Endothelial cell (in vitro differentiated cells): ENCODE measurements at regions not wholly inside any gene's neighbourhood (a gene's known extent, or its start where the extent isn't known, plus 50 kb on each side); places are given as distances from the start of the nearest gene placed in this dataset.

Experiments
- DNase-seq: peaks from one replicate; pipeline ENCODE4 v3.0.0; 2021; ENCODE audit warnings: low spot score
- H3K27ac Mint-ChIP-seq: one replicate; pipeline ENCODE4 v1.8.0; 2021; ENCODE audit warnings: mixed read lengths, inconsistent platforms; ENCODE audit not compliant: unreplicated experiment
- H3K27me3 Mint-ChIP-seq: one replicate; pipeline ENCODE4 v1.8.0; 2021; ENCODE audit warnings: mild to moderate bottlenecking, moderate library complexity, mixed read lengths, inconsistent platforms; ENCODE audit not compliant: unreplicated experiment
- H3K36me3 Mint-ChIP-seq: one replicate; pipeline ENCODE4 v1.8.0; 2021; ENCODE audit warnings: mild to moderate bottlenecking, low read depth, mixed read lengths, inconsistent platforms; ENCODE audit not compliant: unreplicated experiment
- H3K4me1 Mint-ChIP-seq: one replicate; pipeline ENCODE4 v1.8.0; 2021; ENCODE audit warnings: mild to moderate bottlenecking, mixed read lengths, inconsistent platforms; ENCODE audit not compliant: unreplicated experiment
- H3K4me3 Mint-ChIP-seq: one replicate; pipeline ENCODE4 v1.8.0; 2021; ENCODE audit warnings: mild to moderate bottlenecking, mixed read lengths, inconsistent platforms; ENCODE audit not compliant: unreplicated experiment
- H3K9me3 Mint-ChIP-seq: one replicate; pipeline ENCODE4 v1.8.0; 2021; ENCODE audit warnings: mixed read lengths, inconsistent platforms; ENCODE audit not compliant: unreplicated experiment
- CTCF ChIP-seq: fragments of 200-600 bp; sonication (generic); IDR thresholded peaks from one replicate; pipeline ENCODE4 v1.5.0; 2021; ENCODE audit warnings: antibody characterized with exemption; ENCODE audit not compliant: unreplicated experiment

DNA sequence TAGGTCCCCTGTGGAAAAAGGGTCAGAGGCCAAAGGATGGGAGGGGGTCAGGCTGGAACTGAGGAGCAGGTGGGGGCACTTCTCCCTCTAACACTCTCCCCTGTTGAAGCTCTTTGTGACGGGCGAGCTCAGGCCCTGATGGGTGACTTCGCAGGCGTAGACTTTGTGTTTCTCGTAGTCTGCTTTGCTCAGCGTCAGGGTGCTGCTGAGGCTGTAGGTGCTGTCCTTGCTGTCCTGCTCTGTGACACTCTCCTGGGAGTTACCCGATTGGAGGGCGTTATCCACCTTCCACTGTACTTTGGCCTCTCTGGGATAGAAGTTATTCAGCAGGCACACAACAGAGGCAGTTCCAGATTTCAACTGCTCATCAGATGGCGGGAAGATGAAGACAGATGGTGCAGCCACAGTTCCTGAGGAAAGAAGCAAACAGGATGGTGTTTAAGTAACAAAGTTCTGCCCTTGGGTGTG is 165.8 kb downstream of the RPIA start:
- Mint-ChIP-seq H3K36me3 (no peaks in the 10 kb centered on the region), H3K9me3 (no peaks in the 10 kb centered on the region), H3K27ac (peak overlapping the region; percentile 65), H3K4me3 (no peak overlapping the region), H3K4me1 (peaks cover 17% of the 10 kb centered on the region), H3K27me3 (no peaks in the 10 kb centered on the region)
- TF ChIP-seq CTCF = no peak
- DNase-seq = no peak

DNA sequence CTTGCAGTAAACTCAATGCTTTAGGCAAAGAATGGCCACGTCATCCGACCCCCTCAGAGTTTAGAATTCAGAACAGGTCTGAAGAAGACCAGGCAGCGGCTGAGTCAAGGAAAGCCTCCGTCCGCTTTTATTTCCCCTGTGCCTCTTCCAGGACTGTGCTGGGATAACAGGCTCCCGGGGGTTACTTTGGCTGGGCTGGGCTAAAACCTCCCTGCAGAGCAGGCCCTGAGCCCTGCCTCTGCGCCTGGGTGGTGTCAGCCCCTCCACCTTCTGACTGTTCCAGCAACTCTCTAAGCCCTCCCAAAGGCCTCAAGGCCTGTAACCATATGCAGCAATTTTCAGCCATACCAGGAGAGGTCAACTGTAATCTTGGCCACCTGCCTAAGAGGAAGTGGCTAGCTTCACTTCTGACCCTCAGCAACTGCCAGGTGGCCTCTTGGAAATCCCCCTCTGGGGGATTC is 166.5 kb downstream of the RPIA start:
- Mint-ChIP-seq H3K27me3 (no peaks in the 10 kb centered on the region), H3K4me3 (no peak overlapping the region), H3K9me3 (no peaks in the 10 kb centered on the region), H3K36me3 (no peaks in the 10 kb centered on the region), H3K27ac (peak overlapping the region; percentile 65), H3K4me1 (peaks cover 17% of the 10 kb centered on the region)
- DNase-seq = no peak
- no peak for TF ChIP-seq CTCF

- Mint-ChIP-seq H3K27ac (no peak overlapping the region), H3K4me1 (peaks cover 17% of the 10 kb centered on the region), H3K9me3 (no peaks in the 10 kb centered on the region), H3K27me3 (no peaks in the 10 kb centered on the region), H3K36me3 (no peaks in the 10 kb centered on the region), H3K4me3 (no peak overlapping the region)
- no peak for TF ChIP-seq CTCF
- no peak for DNase-seq
Observed at GRCh38 chr2:88859461-88859860, 168.0 kb downstream of the RPIA start.

DNA sequence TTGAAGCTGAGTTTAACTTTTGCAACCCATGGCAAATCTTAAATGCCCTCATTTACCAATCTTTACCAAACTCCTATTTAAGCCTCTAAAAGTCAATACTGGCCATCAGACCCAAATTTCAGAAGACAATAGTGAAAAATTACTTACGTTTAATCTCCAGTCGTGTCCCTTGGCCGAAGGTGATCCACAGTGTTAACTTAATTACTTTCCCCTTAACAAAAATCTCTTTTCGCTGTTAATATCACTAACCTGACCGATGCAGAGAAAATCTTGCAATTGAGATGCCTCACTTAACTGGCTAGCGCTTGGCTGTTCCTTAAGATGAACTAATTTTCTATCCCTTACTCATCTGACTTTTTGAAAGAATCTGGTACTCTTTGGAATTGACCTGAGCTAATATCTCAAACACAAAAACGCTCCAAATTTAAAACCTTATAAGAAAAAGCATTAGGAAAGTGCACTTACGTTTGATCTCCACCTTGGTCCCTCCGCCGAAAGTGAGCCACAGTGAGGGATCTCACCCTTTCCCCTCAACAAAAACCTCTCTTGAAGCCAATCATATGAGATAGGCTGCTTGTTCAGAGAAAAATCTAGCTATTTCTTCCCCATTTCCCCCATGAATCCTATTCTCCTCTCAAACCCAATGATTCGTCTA is 169.1 kb downstream of the RPIA start:
- no peak for TF ChIP-seq CTCF
- Mint-ChIP-seq H3K4me3 (no peak overlapping the region), H3K27ac (no peak overlapping the region), H3K36me3 (no peaks in the 10 kb centered on the region), H3K9me3 (no peaks in the 10 kb centered on the region), H3K4me1 (peaks cover 17% of the 10 kb centered on the region), H3K27me3 (no peaks in the 10 kb centered on the region)
- no peak for DNase-seq

- peaks cover 2% of the 10 kb centered on the region for H3K27me3 Mint-ChIP-seq
- no peak for DNase-seq
- no peaks in the 10 kb centered on the region for H3K4me1 Mint-ChIP-seq
- no peak overlapping the region for H3K27ac Mint-ChIP-seq
- H3K9me3 Mint-ChIP-seq = no peaks in the 10 kb centered on the region
- no peak for TF ChIP-seq CTCF
- H3K4me3 Mint-ChIP-seq = no peak overlapping the region
- no peaks in the 10 kb centered on the region for H3K36me3 Mint-ChIP-seq
Observed at GRCh38 chr2:88865801-88866371, 174.4 kb downstream of the RPIA start.
